ENCODE measurements at regions not wholly inside any gene's neighbourhood (a gene's known extent, or its start where the extent isn't known, plus 50 kb on each side); places are given as distances from the start of the nearest gene placed in this dataset.

- Histone ChIP-seq H3K27me3 (no peaks in the 10 kb centered on the region), H3K4me3 (no peak overlapping the region), H3K4me1 (no peaks in the 10 kb centered on the region), H3K9me3 (no peaks in the 10 kb centered on the region), H3K36me3 (no peaks in the 10 kb centered on the region), H3K27ac (no peak overlapping the region)
- in situ Hi-C loops (cut with MboI; ENCODE audit: low sequenced_read_pairs in 4 of 4) (no loop called here), intact Hi-C loops (cut with DNase I; ENCODE audit: low total_unique reads) (no loop called here)
- TF ChIP-seq CTCF (IDR thresholded peaks at IDR 0.05 in 4 of 5, conservative IDR thresholded peaks at IDR 0.05 in 1 of 5) (no peak), POLR2A (IDR thresholded peaks at IDR 0.05) (no peak)
- ATAC-seq (no peak), DNase-seq (no peak)
Measured at GRCh38 chr7:145584401-145584800, 532.2 kb upstream of the CNTNAP2 start.

GRCh38 chr7:145582742-145583303 lies 533.8 kb upstream of the CNTNAP2 start:
- intact Hi-C loops (cut with DNase I; ENCODE audit: low total_unique reads) (no loop called here), in situ Hi-C loops (cut with MboI; ENCODE audit: low sequenced_read_pairs in 4 of 4) (no loop called here)
- TF ChIP-seq POLR2A (IDR thresholded peaks at IDR 0.05): no peak
- no peak for TF ChIP-seq CTCF (IDR thresholded peaks at IDR 0.05 in 4 of 5, conservative IDR thresholded peaks at IDR 0.05 in 1 of 5)
- H3K9me3 ChIP-seq: no peaks in the 10 kb centered on the region
- H3K4me3 ChIP-seq: no peak overlapping the region
- no peak for DNase-seq
- H3K4me1 ChIP-seq: no peaks in the 10 kb centered on the region
- H3K36me3 ChIP-seq: no peaks in the 10 kb centered on the region
- no peaks in the 10 kb centered on the region for H3K27me3 ChIP-seq
- no peak for ATAC-seq
- no peak overlapping the region for H3K27ac ChIP-seq

- H3K4me1 ChIP-seq: no peaks in the 10 kb centered on the region
- no peak for ATAC-seq
- intact Hi-C loops (cut with DNase I; ENCODE audit: low total_unique reads): no loop called here
- TF ChIP-seq POLR2A (IDR thresholded peaks at IDR 0.05): no peak
- TF ChIP-seq CTCF (IDR thresholded peaks at IDR 0.05 in 4 of 5, conservative IDR thresholded peaks at IDR 0.05 in 1 of 5): no peak
- no peak for DNase-seq
- H3K27ac ChIP-seq: no peak overlapping the region
- H3K27me3 ChIP-seq: no peaks in the 10 kb centered on the region
- H3K36me3 ChIP-seq: no peaks in the 10 kb centered on the region
- in situ Hi-C loops (cut with MboI; ENCODE audit: low sequenced_read_pairs in 4 of 4): no loop called here
- no peaks in the 10 kb centered on the region for H3K9me3 ChIP-seq
- H3K4me3 ChIP-seq: no peak overlapping the region
Measured at GRCh38 chr7:145557805-145558204, 558.8 kb upstream of the CNTNAP2 start.

- intact Hi-C loops (cut with DNase I; ENCODE audit: low total_unique reads): no loop called here
- H3K27ac ChIP-seq: no peak overlapping the region
- in situ Hi-C loops (cut with MboI; ENCODE audit: low sequenced_read_pairs in 4 of 4): no loop called here
- H3K4me1 ChIP-seq: no peaks in the 10 kb centered on the region
- no peak for TF ChIP-seq CTCF (IDR thresholded peaks at IDR 0.05 in 4 of 5, conservative IDR thresholded peaks at IDR 0.05 in 1 of 5)
- TF ChIP-seq POLR2A (IDR thresholded peaks at IDR 0.05): no peak
- H3K4me3 ChIP-seq: no peak overlapping the region
- no peaks in the 10 kb centered on the region for H3K36me3 ChIP-seq
- H3K27me3 ChIP-seq: no peaks in the 10 kb centered on the region
- DNase-seq: no peak
- no peak for ATAC-seq
- no peaks in the 10 kb centered on the region for H3K9me3 ChIP-seq
Measured at GRCh38 chr7:145543242-145543641, 573.4 kb upstream of the CNTNAP2 start.

- no peaks in the 10 kb centered on the region for H3K4me1 ChIP-seq
Measured at GRCh38 chr7:145539910-145540309, 576.7 kb upstream of the CNTNAP2 start.

More at GRCh38 chr7:145539910-145540309, 576.7 kb upstream of the CNTNAP2 start:
- H3K4me3 ChIP-seq: no peak overlapping the region
- no peak overlapping the region for H3K27ac ChIP-seq
- no peak for ATAC-seq
- no peak for DNase-seq
- TF ChIP-seq POLR2A (IDR thresholded peaks at IDR 0.05) (no peak), CTCF (IDR thresholded peaks at IDR 0.05 in 4 of 5, conservative IDR thresholded peaks at IDR 0.05 in 1 of 5) (no peak)
- H3K9me3 ChIP-seq: no peaks in the 10 kb centered on the region
- no peaks in the 10 kb centered on the region for H3K36me3 ChIP-seq
- intact Hi-C loops (cut with DNase I; ENCODE audit: low total_unique reads) (no loop called here), in situ Hi-C loops (cut with MboI; ENCODE audit: low sequenced_read_pairs in 4 of 4) (no loop called here)
- H3K27me3 ChIP-seq: no peaks in the 10 kb centered on the region
